NCI-H1105 treated with DMSO at 0.1 percent for 48 hours (cell line): ENCODE measurements at regions not wholly inside any gene's neighbourhood (a gene's known extent, or its start where the extent isn't known, plus 50 kb on each side); places are given as distances from the start of the nearest gene placed in this dataset.
"Not testable (repeated sequence)": the region's sequence is repeated elsewhere in the genome, so short reads cannot be mapped to it uniquely, and the experiment has no call there.

Experiments used
- DNase-seq: peaks from one replicate; lab custom pipeline; 2025; lab: John Stamatoyannopoulos, UW

GRCh38 chr15:24150542-24150941 is 463.4 kb upstream of the NDN start:
- no peak for DNase-seq

DNA sequence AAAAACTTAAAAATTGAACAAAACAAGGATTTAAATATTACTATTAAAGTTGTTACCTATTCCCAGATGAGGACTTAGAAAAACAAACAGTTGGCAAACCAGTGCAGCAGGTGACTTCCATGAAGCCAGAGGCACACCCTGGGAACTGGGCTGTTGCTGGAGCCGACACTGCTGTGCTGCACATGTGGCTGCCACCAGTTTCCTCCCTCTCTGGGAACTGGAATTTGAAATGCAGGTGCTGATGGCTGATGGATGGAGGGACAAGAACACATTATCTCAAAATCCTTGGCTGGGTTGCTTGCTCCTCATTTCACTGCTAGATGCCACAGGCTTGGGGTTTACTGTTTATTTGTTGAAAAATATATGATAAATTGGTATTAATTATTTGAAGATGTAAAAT is 471.2 kb upstream of the NDN start:
- DNase-seq: not testable (repeated sequence)

GRCh38 chr15:24165512-24165911 is 478.4 kb upstream of the NDN start:
- DNase-seq: not testable (repeated sequence)

DNA sequence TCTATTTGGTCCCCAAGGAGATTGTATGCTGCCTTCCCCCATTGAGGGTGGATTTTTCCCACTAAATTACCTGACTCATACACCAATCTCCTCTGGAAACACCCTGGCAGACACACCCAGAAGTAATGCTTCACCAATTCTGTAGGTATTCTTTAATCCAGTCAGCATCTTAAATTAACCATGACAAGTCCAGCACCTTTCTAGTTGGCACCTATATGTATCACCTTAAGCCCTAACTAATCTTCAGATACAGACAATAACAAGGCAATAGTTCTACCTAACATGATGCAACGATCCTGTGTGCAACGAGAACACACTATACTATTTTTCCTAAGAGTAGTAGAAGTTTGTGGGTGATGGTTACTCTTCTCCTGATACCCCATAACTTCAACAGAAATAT is 473.3 kb upstream of the NPAP1 start:
- not testable (repeated sequence) for DNase-seq

GRCh38 chr15:24211742-24212476 is 463.7 kb upstream of the NPAP1 start:
- not testable (repeated sequence) for DNase-seq

DNA sequence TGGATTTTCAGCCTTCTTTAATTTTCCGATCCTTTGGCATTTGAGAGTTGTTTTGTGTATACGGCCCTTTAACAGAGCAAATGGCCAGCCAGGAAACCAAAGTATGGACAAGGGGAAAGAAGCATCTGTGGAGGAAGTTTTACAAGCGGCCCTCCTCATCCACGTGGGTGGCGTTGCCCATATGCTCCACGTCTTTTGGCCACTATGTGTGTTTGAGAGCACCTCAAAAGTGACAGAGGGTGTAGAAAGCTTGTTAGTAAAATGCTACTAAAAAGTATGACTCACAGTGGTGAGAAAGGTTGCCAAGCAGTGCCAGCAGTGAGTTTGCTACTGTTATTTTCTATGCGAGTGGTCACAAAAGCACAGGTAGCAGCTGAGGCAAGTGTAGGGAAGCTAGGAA is 451.8 kb upstream of the NPAP1 start:
- no peak for DNase-seq

DNA sequence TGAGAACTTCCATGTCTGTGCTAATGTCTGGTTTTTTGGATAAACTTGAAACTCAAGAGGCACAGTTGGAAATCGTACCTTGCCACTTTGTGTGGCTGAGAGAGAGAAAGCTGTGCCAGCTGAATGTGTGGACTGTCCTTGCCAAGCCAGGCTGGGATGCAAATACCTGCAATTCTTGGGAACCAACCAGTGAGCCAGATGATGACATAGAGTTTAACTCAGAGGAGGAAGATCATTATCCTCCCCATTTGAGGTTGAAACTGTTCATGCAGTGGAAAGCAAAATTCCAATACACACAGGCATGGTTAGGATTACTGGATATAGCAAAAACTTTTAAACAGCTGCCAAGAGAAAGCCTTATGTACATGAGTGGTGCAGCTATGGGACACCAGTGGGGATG is 451.4 kb upstream of the NPAP1 start:
- no peak for DNase-seq

DNA sequence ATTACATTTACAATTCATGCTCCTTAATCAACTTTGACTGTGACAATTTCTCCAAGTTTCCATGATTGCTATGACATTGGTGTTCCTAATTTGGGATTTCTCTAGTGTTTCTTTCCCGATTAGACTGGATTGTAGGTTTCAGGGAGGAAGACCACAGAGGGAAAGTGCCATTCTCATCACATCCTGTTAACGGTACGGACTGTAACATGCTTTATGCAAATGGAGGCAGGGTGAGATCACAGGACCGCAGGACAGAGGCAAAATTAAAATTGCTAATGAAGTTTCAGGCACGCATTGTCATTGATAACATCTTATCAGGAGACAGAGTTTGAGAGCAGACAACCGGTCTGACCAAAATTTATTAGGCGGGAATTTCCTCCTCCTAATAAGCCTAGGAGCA is 446.7 kb upstream of the NPAP1 start:
- DNase-seq: not testable (repeated sequence)

GRCh38 chr15:24233134-24233533 is 442.4 kb upstream of the NPAP1 start:
- not testable (repeated sequence) for DNase-seq

GRCh38 chr15:24240580-24240979 is 435.0 kb upstream of the NPAP1 start:
- not testable (repeated sequence) for DNase-seq

- DNase-seq: not testable (repeated sequence)
Measured at GRCh38 chr15:24259106-24259505, 416.5 kb upstream of the NPAP1 start.

- not testable (repeated sequence) for DNase-seq
Measured at GRCh38 chr15:24260407-24260806, 415.2 kb upstream of the NPAP1 start.

DNA sequence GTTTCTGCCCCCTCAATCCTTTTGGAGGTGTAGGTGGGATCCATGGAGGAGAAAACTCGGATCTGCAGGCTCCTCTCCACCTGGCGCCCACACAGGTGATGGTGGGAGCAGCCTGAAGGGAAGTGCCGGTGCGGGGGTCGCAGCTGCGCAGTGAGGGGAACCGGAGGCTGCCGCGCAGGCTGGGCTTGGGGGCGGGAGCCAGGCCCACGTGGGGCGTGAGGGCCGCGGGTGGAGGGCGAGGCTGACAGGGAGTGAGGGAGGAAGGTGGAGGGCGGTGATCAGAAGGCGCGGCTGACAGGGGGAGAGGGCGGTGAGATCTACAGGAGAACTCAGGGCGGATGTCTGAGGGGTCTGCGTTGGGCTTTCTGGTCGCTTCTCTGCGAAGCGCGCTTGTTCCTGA is 414.7 kb upstream of the NPAP1 start:
- DNase-seq: not testable (repeated sequence)

DNA sequence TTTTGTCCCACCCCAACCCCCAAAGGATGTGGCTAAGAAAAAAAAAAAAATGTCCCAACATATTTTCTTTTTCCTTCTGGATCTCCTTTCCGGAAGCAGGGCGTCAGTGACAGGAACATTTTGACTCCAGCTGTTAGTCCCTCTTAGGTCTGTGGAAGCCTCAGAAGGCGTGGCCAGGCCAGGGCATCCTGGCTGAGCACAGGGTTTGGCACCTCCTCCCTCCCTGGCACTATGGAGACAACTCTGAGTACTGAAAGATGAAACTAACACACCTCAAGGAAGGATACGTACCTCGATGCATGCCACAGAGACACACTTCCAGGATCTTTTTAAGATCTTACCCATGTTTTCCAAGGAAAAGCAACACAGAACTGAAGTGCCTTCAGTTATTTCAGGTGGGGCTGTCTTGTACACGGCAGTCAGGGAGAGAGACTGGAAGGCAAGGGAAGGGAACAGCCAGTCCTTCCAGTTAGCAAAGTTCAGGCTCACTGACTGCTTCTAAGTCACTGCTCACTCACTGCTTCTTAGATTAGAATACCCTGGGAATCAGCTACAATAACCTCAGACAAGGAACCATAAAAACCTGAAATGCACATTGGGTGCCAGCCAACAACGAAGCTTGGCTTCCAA is 406.9 kb upstream of the NPAP1 start:
- not testable (repeated sequence) for DNase-seq

- no peak for DNase-seq
Measured at GRCh38 chr15:24269166-24269571, 406.4 kb upstream of the NPAP1 start.

- DNase-seq: no peak
Measured at GRCh38 chr15:24269923-24270322, 405.7 kb upstream of the NPAP1 start.

DNA sequence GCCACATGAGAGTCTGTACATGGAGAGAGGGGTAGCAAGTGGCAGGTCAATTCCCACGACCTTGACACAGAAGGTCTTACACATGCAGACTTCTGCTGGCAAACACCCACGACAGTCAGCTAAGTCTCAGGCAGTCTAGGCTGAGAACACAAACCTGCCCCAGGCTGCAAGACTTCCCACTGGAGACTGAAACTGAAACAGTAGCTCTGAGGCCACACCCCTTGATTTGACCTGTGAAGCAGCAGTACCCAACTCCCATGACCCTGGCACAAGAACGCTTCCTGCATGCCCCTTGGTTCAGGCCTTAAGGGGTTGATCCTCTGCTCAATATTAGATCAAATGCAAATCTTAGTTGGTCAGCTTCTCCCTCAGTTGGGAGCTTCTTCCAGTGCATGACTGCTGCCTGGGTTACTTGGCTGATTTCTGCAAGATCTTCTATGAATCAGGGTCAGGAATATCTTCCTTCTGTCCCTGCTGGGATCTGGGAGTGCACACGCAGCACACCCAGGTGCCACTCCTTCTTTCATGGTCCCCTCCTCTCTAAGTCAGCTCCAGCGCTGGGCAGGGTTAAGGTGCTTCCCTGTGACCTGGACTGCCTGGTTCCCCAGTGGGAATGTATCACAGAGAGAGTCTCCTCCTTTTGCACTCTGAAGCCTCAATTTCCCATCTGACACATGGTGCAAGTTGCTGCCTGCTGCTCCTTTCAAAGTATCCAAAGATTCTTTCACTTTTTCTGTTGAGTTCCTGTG is 403.9 kb upstream of the NPAP1 start:
- DNase-seq: not testable (repeated sequence)

DNA sequence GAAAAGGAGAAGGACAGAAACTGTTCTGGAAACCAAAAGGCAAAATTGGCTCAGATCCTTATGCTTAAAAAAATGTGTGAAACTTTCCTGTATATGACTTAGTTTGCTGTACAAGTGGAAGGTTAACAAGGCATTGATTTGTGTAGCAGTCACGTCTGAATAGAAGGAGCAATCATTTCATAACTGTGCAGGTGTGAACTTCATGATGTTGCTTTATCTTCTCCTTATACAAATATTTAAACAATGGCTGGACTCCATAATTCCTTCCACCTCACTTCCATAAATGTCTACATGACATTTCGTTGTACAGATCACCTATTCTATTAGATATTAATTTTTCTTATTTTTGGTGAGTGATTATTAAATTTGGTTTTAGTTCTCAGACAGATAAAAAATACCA is 382.7 kb upstream of the NPAP1 start:
- DNase-seq: no peak

DNA sequence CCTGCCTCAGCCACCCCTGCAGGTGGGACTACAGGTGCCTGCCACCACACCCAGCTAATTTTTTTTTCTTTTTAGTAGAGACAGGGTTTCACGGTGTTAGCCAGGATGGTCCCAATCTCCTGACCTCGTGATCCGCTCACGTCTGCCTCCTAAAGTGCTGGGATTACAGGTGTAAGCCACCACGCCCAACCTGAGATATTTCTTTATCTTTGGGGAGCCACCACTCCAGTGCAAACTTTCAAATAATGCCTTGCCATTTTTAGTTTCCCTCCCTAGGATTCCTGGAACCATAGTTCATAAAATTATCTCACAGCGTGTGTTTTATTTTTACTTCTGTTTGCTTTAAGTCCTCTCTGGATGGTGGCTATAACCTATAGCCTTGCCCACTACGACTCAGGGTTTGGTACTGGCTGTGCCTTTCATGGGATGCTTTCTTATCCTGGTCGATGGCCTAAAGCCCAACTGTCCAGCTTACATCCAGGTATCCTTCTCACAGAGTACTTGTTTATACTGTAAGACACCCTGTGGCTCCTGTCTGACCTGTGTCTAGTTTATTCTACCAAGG is 374.7 kb upstream of the NPAP1 start:
- DNase-seq: not testable (repeated sequence)

- not testable (repeated sequence) for DNase-seq
Measured at GRCh38 chr15:24301999-24302398, 373.6 kb upstream of the NPAP1 start.

- not testable (repeated sequence) for DNase-seq
Measured at GRCh38 chr15:24304747-24305146, 370.8 kb upstream of the NPAP1 start.

DNA sequence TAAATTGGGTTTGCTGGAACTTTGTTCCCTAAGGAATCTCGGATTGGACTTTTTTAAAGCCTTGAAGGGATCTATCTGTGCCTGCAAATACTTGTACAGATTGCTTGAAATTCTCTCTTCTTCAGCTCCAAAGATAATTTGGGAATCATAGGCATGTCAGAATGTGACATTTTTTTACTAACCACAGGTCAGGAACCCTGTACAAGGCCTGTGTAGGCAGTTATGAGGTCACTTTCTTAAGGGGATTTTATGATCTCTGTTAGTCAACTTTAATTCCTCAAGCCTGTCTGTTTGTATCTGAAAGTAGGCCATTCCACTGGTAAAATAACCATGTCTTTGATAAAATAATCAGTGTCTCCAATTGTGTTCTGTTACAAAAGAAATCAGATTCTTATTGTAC is 369.9 kb upstream of the NPAP1 start:
- not testable (repeated sequence) for DNase-seq

- DNase-seq: not testable (repeated sequence)
Measured at GRCh38 chr15:24309700-24310099, 365.9 kb upstream of the NPAP1 start.
